Coronary artery (tissue), 2 donors: ENCODE measurements at regions not wholly inside any gene's neighbourhood (a gene's known extent, or its start where the extent isn't known, plus 50 kb on each side); places are given as distances from the start of the nearest gene placed in this dataset.

Source experiments
- DNase-seq: peaks from one replicate; pipeline ENCODE4 v3.0.0-alpha.2; 2017; ENCODE audit warnings: low spot score
- H3K27ac ChIP-seq, 2 donors: fragments of 200-600 bp; sonication (generic); one replicate each; pipeline ENCODE4 v1.5.1; 2016 to 2019
- H3K4me3 ChIP-seq: fragments of 200-600 bp; sonication (generic); 2 replicates; pipeline ENCODE4 v1.5.1; 2016; ENCODE audit warnings: mild to moderate bottlenecking, moderate library complexity
- TF ChIP-seq, protein P1 (sequence below): fragments of 200-600 bp; sonication (generic); IDR thresholded peaks from one replicate; pipeline ENCODE4 v1.5.1; 2019; ENCODE audit warnings: antibody characterized with exemption

- no peak for DNase-seq
- Histone ChIP-seq H3K4me3 (no peak overlapping the region), H3K27ac (no peak overlapping the region)
- TF ChIP-seq, protein P1, sequence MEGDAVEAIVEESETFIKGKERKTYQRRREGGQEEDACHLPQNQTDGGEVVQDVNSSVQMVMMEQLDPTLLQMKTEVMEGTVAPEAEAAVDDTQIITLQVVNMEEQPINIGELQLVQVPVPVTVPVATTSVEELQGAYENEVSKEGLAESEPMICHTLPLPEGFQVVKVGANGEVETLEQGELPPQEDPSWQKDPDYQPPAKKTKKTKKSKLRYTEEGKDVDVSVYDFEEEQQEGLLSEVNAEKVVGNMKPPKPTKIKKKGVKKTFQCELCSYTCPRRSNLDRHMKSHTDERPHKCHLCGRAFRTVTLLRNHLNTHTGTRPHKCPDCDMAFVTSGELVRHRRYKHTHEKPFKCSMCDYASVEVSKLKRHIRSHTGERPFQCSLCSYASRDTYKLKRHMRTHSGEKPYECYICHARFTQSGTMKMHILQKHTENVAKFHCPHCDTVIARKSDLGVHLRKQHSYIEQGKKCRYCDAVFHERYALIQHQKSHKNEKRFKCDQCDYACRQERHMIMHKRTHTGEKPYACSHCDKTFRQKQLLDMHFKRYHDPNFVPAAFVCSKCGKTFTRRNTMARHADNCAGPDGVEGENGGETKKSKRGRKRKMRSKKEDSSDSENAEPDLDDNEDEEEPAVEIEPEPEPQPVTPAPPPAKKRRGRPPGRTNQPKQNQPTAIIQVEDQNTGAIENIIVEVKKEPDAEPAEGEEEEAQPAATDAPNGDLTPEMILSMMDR: no peak
These were observed 276.9 kb downstream of the SOX9 start for GRCh38 chr17:72397687-72398086.

DNA sequence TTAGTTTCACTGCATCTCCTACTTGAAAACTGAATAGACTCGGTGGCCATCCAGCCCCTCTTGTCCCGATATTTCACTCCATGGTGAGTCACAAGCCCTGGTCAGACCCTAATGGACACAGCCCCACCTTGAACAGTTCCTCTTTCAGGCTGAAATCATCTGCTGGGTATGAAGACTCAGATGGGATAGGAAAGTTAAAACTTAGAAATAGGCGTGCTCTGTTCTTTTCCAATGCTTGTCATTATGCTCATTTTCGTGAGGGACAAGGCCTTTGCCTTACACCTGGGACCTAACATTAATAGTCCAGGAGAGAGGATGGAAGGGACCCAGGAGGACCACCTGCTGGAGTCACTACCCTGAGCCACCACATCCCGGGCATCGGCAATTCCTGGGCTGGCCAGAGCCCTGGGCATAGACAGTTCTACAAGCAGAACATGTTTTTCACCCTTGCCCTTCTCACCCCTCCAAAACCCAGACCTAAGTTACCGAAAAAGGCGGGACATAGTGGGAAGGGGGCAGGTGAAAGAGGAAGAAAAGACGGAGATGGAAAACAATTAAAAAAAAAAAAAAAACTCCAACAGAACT lies 278.3 kb downstream of the SOX9 start:
- Histone ChIP-seq H3K27ac (no peak overlapping the region), H3K4me3 (no peak overlapping the region)
- TF ChIP-seq, protein P1: no peak
- no peak for DNase-seq

GRCh38 chr17:72399608-72400487 lies 279.0 kb downstream of the SOX9 start:
- TF ChIP-seq, protein P1: no peak
- Histone ChIP-seq H3K27ac (no peak overlapping the region), H3K4me3 (no peak overlapping the region)
- DNase-seq: no peak

GRCh38 chr17:72400488-72400827 lies 279.6 kb downstream of the SOX9 start:
- no peak for DNase-seq

GRCh38 chr17:72400863-72401262 lies 280.0 kb downstream of the SOX9 start:
- no peak for DNase-seq
- TF ChIP-seq, protein P1: no peak
- Histone ChIP-seq H3K4me3 (no peak overlapping the region), H3K27ac (no peak overlapping the region)

More at GRCh38 chr17:72400488-72400827, 279.6 kb downstream of the SOX9 start:
- TF ChIP-seq, protein P1: no peak
- no peak overlapping the region for H3K4me3 ChIP-seq
- H3K27ac ChIP-seq: no peak overlapping the region

- Histone ChIP-seq H3K4me3 (no peak overlapping the region), H3K27ac (no peak overlapping the region)
- no peak for DNase-seq
- TF ChIP-seq, protein P1: no peak
These were observed 281.3 kb downstream of the SOX9 start for GRCh38 chr17:72401883-72402726.
